Astrocyte of the cerebellum (primary cell): ENCODE measurements at regions not wholly inside any gene's neighbourhood (a gene's known extent, or its start where the extent isn't known, plus 50 kb on each side); places are given as distances from the start of the nearest gene placed in this dataset.

Experiments
- DNase-seq: peaks from one replicate; pipeline ENCODE4 v3.0.0-alpha.2; 2011; ENCODE audit warnings: low read depth
- H3K4me3 ChIP-seq: 2 replicates; pipeline ENCODE4 v1.5.1; 2011; ENCODE audit warnings: mild to moderate bottlenecking, low read depth, low read length, moderate library complexity
- CTCF ChIP-seq: IDR thresholded peaks from 2 replicates; pipeline ENCODE4 v1.5.1; 2012; ENCODE audit warnings: low read length, low read depth, moderate library complexity, mild to moderate bottlenecking; ENCODE audit errors: missing control alignments
- in situ Hi-C: cut with HindIII; loops from 2 replicates; pipeline ENCODE4 v1.10.0; 2017; ENCODE audit warnings: low sequenced_read_pairs

GRCh38 chr12:58067610-58068387 is 126.4 kb downstream of the ATP23 start:
- peak; percentile 5 for DNase-seq
- in situ Hi-C loops = no loop called here
- H3K4me3 ChIP-seq = no peak overlapping the region
- no peak for TF ChIP-seq CTCF

- no peak overlapping the region for H3K4me3 ChIP-seq
- in situ Hi-C loops = no loop called here
- no peak for TF ChIP-seq CTCF
- DNase-seq = no peak
Measured at GRCh38 chr12:58068706-58069105, 127.3 kb downstream of the ATP23 start.

- no peak for DNase-seq
- no peak for TF ChIP-seq CTCF
- in situ Hi-C loops = no loop called here
- H3K4me3 ChIP-seq = no peak overlapping the region
Measured at GRCh38 chr12:58069268-58069963, 128.0 kb downstream of the ATP23 start.

- no peak overlapping the region for H3K4me3 ChIP-seq
- in situ Hi-C loops = no loop called here
- TF ChIP-seq CTCF = no peak
- no peak for DNase-seq
Measured at GRCh38 chr12:58071994-58072393, 130.6 kb downstream of the ATP23 start.

- no peak for TF ChIP-seq CTCF
- no peak overlapping the region for H3K4me3 ChIP-seq
- DNase-seq = no peak
- in situ Hi-C loops = no loop called here
Measured at GRCh38 chr12:58074259-58074658, 132.9 kb downstream of the ATP23 start.

GRCh38 chr12:58079806-58080205 is 138.4 kb downstream of the ATP23 start:
- H3K4me3 ChIP-seq = no peak overlapping the region
- DNase-seq = no peak
- in situ Hi-C loops = no loop called here
- TF ChIP-seq CTCF = no peak
